Astrocyte (in vitro differentiated cells and primary cell): ENCODE measurements at regions not wholly inside any gene's neighbourhood (a gene's known extent, or its start where the extent isn't known, plus 50 kb on each side); places are given as distances from the start of the nearest gene placed in this dataset.

Experiments used
- EZH2 ChIP-seq: IDR thresholded peaks from 2 replicates; pipeline ENCODE4 v1.6.1; 2012; ENCODE audit warnings: mild to moderate bottlenecking, low read length, inconsistent platforms; ENCODE audit not compliant: insufficient read depth
- TF ChIP-seq, protein P1 (sequence below): IDR thresholded peaks from 2 replicates; pipeline ENCODE4 v1.5.1; 2011; ENCODE audit warnings: low read depth, mild to moderate bottlenecking, inconsistent platforms, low read length, moderate library complexity; ENCODE audit not compliant: insufficient read depth

DNA sequence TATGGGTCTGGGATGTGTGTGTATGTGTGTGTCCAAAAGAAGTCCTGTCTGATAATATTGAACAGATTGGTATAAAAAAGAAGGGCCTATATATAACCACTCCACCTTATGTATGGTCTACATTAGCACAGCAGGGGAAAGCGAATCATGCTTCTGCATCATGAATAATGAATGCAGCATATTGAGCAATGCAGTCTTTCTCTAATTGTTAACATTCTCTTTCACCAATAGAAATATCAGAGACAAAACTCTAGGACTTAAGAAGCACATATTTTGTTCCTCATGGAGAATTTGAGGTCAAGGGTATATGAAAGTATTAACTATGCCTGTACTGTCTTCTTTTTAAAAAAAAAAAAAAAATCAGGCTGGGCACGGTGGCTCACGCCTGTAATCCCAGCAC lies 264.3 kb upstream of the NOCT start:
- TF ChIP-seq, protein P1, sequence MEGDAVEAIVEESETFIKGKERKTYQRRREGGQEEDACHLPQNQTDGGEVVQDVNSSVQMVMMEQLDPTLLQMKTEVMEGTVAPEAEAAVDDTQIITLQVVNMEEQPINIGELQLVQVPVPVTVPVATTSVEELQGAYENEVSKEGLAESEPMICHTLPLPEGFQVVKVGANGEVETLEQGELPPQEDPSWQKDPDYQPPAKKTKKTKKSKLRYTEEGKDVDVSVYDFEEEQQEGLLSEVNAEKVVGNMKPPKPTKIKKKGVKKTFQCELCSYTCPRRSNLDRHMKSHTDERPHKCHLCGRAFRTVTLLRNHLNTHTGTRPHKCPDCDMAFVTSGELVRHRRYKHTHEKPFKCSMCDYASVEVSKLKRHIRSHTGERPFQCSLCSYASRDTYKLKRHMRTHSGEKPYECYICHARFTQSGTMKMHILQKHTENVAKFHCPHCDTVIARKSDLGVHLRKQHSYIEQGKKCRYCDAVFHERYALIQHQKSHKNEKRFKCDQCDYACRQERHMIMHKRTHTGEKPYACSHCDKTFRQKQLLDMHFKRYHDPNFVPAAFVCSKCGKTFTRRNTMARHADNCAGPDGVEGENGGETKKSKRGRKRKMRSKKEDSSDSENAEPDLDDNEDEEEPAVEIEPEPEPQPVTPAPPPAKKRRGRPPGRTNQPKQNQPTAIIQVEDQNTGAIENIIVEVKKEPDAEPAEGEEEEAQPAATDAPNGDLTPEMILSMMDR: no peak
- TF ChIP-seq EZH2: no peak
